ENCODE measurements at regions not wholly inside any gene's neighbourhood (a gene's known extent, or its start where the extent isn't known, plus 50 kb on each side); places are given as distances from the start of the nearest gene placed in this dataset.

DNA sequence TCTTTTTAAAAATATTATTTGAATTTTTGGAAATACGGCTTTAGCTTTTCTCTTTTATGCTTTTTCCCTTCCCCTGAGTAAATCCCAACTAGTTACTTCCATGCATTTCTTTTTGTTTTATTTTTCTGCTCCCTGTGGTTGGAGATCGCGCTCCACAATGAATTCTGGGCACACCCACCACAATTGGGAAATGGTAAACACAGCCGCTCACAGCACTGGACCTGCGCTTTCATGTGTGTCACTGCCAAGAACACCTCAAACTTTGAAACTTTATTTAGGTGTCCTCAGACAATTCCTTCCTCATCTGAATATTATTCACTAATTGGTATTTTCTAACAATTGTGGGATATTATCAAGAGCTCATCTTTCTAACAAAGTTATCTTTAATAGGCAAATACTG is 82.8 kb upstream of the TMEM18 start:
- H3K4me3 ChIP-seq (replicated peaks in 1 of 2; ENCODE audit: low read depth in 2 of 2, low read length in 2 of 2): no peak overlapping the region
- no peak for DNase-seq (ENCODE audit: low read depth in 2 of 2)
- TF ChIP-seq, protein P1, sequence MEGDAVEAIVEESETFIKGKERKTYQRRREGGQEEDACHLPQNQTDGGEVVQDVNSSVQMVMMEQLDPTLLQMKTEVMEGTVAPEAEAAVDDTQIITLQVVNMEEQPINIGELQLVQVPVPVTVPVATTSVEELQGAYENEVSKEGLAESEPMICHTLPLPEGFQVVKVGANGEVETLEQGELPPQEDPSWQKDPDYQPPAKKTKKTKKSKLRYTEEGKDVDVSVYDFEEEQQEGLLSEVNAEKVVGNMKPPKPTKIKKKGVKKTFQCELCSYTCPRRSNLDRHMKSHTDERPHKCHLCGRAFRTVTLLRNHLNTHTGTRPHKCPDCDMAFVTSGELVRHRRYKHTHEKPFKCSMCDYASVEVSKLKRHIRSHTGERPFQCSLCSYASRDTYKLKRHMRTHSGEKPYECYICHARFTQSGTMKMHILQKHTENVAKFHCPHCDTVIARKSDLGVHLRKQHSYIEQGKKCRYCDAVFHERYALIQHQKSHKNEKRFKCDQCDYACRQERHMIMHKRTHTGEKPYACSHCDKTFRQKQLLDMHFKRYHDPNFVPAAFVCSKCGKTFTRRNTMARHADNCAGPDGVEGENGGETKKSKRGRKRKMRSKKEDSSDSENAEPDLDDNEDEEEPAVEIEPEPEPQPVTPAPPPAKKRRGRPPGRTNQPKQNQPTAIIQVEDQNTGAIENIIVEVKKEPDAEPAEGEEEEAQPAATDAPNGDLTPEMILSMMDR (IDR thresholded peaks at IDR 0.05; ENCODE audit: low read depth, low read length): no peak

DNA sequence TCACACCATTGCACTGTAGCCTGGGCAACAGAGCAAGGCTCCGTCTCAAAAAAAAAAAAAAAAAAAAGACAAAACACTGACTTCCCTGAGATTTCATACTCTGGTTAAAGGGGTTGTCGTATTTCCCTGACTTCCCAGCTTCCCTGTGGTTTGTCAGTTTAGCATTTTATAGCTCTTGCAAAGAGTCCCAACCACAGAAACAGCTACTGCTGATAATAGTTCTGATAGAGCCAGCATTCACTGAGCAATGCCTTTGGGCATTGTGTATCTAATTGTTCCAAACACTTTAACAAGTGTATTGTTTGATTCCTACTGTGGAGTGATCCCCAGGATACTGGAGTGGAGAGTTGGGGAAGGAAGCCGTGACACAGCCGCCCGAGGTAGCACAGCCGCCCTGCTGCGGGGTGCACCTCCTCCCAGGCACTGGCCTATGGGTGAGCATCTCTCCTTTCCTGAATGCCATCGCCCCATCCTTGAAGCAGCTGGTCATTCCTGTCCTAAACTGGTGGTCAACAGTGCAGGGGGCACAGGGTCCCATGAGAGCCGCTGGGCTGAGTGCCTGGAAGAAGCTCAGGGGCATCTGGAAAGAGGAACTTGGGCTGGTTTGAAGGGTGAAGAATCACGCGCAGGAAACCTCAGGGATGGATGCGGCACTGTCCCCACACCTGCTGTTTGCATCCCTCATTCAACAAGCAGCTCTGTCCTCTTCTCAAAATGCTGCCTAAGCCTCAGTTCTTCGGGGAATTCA is 81.0 kb upstream of the TMEM18 start:
- no peak overlapping the region for H3K4me3 ChIP-seq (replicated peaks in 1 of 2; ENCODE audit: low read depth in 2 of 2, low read length in 2 of 2)
- TF ChIP-seq, protein P1 (IDR thresholded peaks at IDR 0.05; ENCODE audit: low read depth, low read length): no peak
- no peak for DNase-seq (ENCODE audit: low read depth in 2 of 2)

DNA sequence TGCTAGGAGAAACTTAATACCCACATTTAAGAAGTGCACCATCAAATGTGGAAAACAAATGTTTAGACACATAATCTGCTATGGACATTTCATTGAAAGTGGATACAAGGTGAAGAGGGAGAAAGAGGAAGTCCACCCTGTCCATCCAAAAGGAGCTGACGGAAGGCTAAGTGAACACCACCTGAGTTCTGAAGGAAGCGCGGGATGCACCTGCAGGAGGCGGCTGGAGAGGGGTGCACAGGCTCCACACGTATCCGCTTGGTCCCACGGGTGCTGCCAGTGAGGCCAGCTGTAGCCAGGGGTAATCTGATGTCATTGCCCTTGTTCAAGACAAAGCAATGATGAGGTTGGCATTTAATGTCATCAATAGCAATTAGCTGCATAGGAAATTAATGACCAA is 75.9 kb upstream of the TMEM18 start:
- no peak overlapping the region for H3K4me3 ChIP-seq (replicated peaks in 1 of 2; ENCODE audit: low read depth in 2 of 2, low read length in 2 of 2)
- TF ChIP-seq, protein P1 (IDR thresholded peaks at IDR 0.05; ENCODE audit: low read depth, low read length): no peak
- no peak for DNase-seq (ENCODE audit: low read depth in 2 of 2)

DNA sequence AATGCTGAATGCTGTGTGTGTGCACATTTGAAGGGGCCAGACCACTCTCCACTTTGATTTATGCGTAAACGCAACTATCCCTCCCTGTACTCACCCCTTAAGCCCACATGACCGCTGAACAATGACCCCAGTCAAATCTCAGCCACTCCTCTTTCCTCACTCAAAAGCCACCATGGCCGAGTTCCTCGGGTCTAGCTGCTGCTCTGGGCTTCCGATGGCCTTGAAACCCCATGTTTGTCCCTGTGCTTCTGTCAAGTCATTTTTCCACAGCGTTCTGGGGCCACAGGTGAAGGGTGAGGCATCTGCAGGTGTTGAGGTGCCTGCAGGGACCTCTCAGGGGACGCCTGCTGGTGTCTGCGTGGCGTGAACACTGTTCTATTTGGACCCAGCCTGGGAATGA is 74.3 kb upstream of the TMEM18 start:
- TF ChIP-seq, protein P1 (IDR thresholded peaks at IDR 0.05; ENCODE audit: low read depth, low read length): no peak
- no peak overlapping the region for H3K4me3 ChIP-seq (replicated peaks in 1 of 2; ENCODE audit: low read depth in 2 of 2, low read length in 2 of 2)
- no peak for DNase-seq (ENCODE audit: low read depth in 2 of 2)

DNA sequence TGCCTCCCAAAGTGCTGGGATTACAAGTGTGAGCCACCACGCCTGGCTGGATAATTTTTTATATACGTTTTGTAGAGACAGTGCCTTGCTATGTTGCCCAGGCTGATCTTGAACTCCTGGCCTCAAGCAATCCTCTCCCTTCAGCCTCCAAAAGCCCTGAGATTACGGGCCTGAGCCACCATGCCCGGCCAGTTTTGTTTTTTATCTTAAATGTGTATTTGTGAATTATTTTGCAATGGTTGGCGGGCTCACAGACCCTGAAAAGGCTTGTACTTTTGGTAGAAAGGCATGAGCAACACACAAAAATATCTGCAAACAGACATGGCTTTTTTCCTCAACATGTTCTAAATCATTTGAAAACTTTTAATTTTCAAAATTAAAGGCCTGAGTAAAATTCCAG is 73.4 kb upstream of the TMEM18 start:
- no peak for DNase-seq (ENCODE audit: low read depth in 2 of 2)
- TF ChIP-seq, protein P1 (IDR thresholded peaks at IDR 0.05; ENCODE audit: low read depth, low read length): no peak
- H3K4me3 ChIP-seq (replicated peaks in 1 of 2; ENCODE audit: low read depth in 2 of 2, low read length in 2 of 2): no peak overlapping the region

DNA sequence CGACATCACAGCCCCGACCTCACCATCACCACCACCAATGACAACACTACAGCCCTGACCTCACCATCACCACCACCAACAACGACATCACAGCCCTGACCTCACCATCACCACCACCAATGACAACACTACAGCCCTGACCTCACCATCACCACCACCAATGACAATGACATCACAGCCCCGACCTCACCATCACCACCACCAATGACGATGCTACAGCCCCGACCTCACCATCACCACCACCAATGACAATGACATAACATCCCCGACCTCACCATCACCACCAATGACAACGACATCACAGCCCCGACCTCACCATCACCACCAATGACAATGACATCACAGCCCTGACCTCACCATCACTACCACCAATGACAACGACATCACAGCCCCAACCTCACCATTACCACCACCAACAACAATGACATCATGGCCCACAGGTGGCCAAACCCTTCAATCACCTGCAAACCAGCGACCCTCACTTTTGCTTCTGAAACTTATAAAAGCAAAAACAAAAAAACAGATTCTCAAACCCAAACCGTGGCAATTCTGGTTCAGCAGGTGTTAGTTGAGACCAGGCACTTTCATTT is 70.7 kb upstream of the TMEM18 start:
- H3K4me3 ChIP-seq (replicated peaks in 1 of 2; ENCODE audit: low read depth in 2 of 2, low read length in 2 of 2): no peak overlapping the region
- DNase-seq (ENCODE audit: low read depth in 2 of 2): no peak
- TF ChIP-seq, protein P1 (IDR thresholded peaks at IDR 0.05; ENCODE audit: low read depth, low read length): no peak

Measured in cardiac fibroblast (primary cell).